HG02885 (cell line): ENCODE measurements at regions not wholly inside any gene's neighbourhood (a gene's known extent, or its start where the extent isn't known, plus 50 kb on each side); places are given as distances from the start of the nearest gene placed in this dataset.

Experiments used
- ATAC-seq: cut with Tn5 transposase; IDR thresholded peaks from one replicate; pipeline ENCODE4 v1.9.1; 2021; ENCODE audit warnings: mild to moderate bottlenecking; ENCODE audit not compliant: unreplicated experiment, poor library complexity

- no peak for ATAC-seq
Observed at GRCh38 chr6:147015674-147016073, 188.5 kb upstream of the STXBP5 start.

DNA sequence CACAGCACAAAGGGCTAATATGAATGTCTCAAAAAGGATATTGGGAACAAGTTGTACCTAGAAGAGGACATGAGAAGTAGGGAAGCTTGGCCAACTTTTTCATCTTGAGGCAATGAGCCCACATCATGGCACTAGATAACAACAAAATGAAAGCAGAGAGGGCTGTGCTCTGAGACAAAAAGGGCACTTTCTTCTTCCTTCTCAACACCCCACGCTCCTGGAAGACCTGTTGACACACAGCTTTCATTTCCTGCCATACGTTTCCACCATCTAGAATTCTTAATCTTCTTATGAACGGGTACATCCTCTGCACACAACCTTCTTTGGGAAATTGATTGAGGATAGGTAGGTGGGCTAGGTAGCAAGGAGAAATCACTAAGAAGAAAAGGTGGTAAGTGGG, 187.8 kb upstream of the STXBP5 start:
- no peak for ATAC-seq

GRCh38 chr6:147017153-147017552, 187.1 kb upstream of the STXBP5 start:
- no peak for ATAC-seq

GRCh38 chr6:147019001-147019400, 185.2 kb upstream of the STXBP5 start:
- ATAC-seq, result no peak

DNA sequence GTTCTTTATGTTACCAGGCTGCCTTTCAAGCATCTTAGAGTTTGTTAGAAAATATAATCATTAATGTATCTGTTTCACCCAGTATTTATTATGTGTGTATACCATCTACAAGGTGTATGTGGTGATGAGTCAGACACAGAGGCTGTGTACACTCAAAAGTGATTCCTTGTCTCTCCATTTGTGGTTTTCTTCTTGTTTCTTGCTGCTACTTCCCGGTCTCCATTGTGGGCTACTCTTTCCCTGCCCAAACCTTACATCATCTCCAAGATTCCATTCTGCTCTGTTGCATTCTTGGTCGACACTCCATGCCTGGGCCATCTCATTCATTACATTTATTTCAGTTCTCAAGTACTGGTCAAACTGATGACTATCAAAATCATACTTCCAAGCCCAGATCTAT, 182.2 kb upstream of the STXBP5 start:
- no peak for ATAC-seq

- no peak for ATAC-seq
Observed at GRCh38 chr6:147023148-147023547, 181.1 kb upstream of the STXBP5 start.

GRCh38 chr6:147023581-147023980, 180.6 kb upstream of the STXBP5 start:
- no peak for ATAC-seq

DNA sequence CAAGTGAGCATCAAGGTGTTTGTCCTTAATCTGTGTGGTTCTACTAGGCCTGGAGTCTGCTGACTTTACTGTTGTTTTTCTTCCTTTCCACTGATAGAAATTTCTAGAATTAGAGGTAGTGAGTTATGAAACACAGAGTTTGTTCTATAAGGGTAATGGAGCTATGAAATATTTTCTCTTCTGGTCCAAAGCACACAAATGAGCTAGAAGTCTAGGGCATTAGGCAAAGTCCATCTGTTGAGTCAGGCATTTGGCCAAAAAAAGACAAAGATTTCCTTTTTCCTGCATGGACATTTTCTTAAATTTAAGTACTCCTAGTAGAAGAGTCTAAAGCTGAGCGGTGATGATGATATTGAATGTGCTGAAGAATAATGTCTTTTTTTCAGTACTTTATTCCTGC, 174.3 kb upstream of the STXBP5 start:
- ATAC-seq, result no peak

- ATAC-seq, result no peak
Observed at GRCh38 chr6:147033267-147033666, 170.9 kb upstream of the STXBP5 start.

DNA sequence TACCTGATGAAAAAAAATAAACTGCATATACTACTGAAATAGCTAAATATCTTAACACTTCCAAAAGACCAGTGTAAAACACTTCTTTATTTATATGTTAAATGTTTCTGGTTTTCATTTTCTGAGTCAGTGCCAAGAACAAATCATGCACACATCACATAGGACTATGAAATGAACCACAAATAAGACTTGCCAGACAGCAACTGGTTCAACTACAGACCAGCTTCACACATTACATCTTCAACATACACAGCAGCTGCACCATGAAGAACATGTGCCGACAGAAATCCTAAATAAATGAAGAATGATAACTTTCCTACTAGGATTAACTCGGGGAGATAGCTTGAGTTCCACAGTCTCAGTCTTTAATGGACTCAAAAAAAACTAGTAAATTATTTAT, 168.3 kb upstream of the STXBP5 start:
- no peak for ATAC-seq

DNA sequence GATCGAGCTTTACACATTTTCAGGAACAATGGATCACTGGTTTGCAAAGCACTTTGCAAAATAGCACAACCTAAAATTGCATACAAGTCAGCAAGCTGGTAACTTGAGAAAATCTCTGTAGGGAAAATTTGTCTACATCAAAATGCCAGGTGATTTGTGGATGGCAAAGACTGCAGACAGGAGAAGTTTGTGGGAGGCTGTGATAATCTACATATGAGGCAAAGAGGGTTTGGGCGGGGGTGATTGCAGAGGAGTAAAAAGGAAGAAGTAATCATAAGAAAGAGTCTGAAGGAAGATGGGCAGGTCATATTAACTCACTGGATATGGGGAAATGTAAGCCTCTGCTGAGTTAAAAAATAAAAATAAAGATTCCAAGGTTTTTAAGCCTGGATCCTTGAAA, 166.3 kb upstream of the STXBP5 start:
- no peak for ATAC-seq

DNA sequence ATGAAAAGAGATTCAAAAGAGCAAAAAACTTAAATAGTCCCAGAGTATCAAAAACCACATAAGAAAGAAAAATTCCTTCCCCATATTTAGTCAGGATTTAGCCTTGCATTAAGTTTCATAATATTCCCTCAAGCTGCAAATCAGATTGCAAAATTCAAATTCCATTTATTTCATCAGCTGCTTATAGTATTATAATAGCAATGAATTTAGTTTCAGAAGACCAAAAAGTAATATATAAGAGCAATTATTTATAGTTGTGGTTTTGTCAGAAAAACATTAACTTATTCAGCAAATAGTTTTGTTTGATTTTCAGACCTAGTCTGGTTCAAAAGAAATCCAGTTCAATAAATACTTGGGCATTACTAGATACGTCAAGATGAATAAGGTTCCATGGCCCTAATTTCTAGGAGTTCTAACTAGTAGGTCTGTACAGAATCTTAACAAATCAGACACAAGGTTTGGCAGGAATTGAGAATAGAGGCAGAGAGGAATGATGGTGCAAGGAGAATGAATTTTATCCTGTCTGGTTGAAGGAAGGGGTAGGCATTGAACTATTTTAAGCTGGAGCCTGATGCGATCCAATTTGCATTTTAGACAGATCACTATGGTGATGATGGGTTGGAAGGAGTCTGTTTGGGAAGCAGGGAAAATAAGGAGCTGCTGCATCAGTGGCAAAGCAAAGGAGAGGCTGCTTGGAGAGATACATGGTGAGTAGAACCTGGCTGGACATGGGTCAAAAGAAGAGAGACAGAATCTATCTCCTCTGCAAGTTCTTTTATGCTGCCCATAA, 163.9 kb upstream of the STXBP5 start:
- ATAC-seq, result no peak

DNA sequence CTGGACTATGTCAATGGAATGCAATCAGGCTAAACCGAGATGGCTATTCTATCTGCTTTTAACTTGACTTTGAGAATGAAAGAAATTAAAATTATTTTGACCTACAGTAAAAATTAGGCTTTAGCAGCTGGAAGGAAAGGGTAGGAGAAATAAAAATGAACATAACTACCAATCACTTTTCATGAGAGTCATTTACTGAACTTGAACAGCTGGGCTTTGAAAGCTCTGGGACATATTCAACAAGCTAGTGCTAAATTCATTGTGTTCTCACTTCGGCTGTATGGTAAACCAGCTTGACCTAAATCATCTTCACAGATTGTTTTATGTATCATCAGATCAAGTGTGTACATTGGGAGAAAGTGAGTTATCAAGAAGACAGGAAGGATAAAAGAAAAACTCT, 161.5 kb upstream of the STXBP5 start:
- no peak for ATAC-seq

- no peak for ATAC-seq
Observed at GRCh38 chr6:147043994-147044477, 160.2 kb upstream of the STXBP5 start.

- no peak for ATAC-seq
Observed at GRCh38 chr6:147046141-147046877, 157.9 kb upstream of the STXBP5 start.

DNA sequence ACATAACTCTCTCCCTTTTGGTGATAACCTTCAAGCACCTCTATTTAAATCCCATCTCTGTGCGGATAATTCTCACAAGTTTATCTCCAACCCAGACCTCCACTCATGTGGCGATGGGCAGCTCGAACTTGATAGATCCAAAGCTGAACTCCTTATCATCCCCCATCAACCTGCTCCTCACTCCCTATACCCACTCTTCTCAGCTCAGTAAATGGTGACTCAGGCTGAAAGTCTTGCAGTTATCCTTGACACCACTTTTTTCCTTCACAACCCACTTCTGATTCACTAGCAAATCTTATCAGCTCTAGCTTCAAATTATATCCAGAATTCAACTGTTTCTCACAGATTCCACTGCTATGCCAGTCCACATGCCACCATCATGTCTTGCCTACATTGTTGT, 155.3 kb upstream of the STXBP5 start:
- no peak for ATAC-seq

DNA sequence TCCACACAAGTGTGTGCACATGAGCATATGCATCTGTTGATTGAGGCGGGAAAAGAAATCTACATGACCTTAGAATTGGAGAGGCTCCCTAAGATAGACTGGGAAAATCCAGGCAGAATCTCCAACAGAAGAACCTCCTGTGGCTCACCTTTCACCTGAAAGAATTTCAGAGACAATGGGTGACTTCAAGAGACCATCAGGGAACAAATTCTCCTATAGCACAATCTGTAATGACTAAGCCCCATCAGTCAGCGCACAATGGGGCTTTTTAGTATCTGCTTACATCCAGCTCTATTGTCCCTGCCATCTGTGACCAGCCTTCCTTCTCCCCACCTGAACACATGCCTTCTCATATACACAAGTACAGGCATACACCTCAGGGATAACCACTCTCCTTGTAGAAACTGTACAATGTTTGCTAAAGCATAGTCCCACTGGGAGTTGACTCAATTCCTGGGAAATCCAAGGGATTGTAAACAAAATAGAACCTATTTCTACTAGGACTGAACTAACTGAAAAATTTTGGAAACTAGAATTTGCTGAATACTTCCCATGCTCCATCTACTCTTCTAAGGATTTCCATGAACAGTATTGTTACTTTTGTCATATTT, 150.8 kb upstream of the STXBP5 start:
- ATAC-seq, result no peak

- no peak for ATAC-seq
Observed at GRCh38 chr6:147054158-147054557, 150.1 kb upstream of the STXBP5 start.

GRCh38 chr6:147054871-147055270, 149.3 kb upstream of the STXBP5 start:
- no peak for ATAC-seq

DNA sequence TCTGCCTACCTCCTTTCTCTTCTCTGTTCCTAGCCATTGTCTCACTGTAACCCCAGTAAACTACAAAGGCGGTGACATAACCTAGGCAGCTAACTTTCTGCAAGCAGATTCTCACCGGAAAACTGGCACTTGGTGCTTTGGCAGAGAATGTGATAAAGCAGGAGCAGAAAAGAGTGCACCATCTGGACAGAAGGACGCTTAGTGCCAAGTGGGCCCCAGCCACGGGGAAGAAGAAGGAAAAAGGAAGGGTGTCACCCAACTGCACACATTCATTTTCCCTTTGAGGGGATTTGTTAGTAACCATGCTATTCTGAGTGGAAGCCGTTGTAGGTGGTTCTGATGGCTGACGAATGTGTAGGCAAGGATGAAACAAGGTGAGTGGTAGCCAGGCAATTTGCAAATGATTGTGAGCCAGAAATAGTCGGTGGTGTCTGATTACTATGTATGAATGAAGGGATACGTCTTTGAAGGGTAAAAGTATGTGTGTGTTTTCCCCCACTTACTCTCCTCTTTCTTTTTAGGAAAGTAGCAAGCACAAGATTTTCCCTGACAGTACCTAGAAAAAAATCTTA, 148.3 kb upstream of the STXBP5 start:
- ATAC-seq, result no peak

GRCh38 chr6:147057188-147057587, 147.0 kb upstream of the STXBP5 start:
- ATAC-seq, result no peak
